Osteocyte (in vitro differentiated cells): ENCODE measurements at regions not wholly inside any gene's neighbourhood (a gene's known extent, or its start where the extent isn't known, plus 50 kb on each side); places are given as distances from the start of the nearest gene placed in this dataset.

Experiments
- DNase-seq: peaks from one replicate; pipeline ENCODE4 v3.0.0; 2021; ENCODE audit warnings: mixed read lengths; ENCODE audit not compliant: unreplicated experiment; ENCODE audit errors: extremely low spot score
- H3K27ac Mint-ChIP-seq: one replicate; pipeline ENCODE4 v1.8.0; 2021; ENCODE audit warnings: mild to moderate bottlenecking, mixed read lengths; ENCODE audit not compliant: unreplicated experiment
- H3K27me3 Mint-ChIP-seq: one replicate; pipeline ENCODE4 v1.8.0; 2021; ENCODE audit warnings: mixed read lengths; ENCODE audit not compliant: unreplicated experiment
- H3K36me3 Mint-ChIP-seq: one replicate; pipeline ENCODE4 v1.8.0; 2021; ENCODE audit warnings: mixed read lengths; ENCODE audit not compliant: unreplicated experiment
- H3K4me1 Mint-ChIP-seq: one replicate; pipeline ENCODE4 v1.8.0; 2021; ENCODE audit warnings: mixed read lengths; ENCODE audit not compliant: unreplicated experiment
- H3K4me3 Mint-ChIP-seq: one replicate; pipeline ENCODE4 v1.8.0; 2021; ENCODE audit warnings: mild to moderate bottlenecking, moderate library complexity, mixed read lengths; ENCODE audit not compliant: unreplicated experiment
- H3K9me3 Mint-ChIP-seq: one replicate; pipeline ENCODE4 v1.8.0; 2021; ENCODE audit warnings: mixed read lengths; ENCODE audit not compliant: unreplicated experiment
- TF ChIP-seq, protein P1 (sequence below): fragments of 200-600 bp; sonication (generic); IDR thresholded peaks from 2 replicates; pipeline ENCODE4 v1.5.0; 2021; ENCODE audit warnings: antibody characterized with exemption, mild to moderate bottlenecking, moderate library complexity

- Mint-ChIP-seq H3K9me3 (peaks cover 9% of the 10 kb centered on the region), H3K4me3 (no peak overlapping the region), H3K27me3 (peaks cover 4% of the 10 kb centered on the region), H3K36me3 (peaks cover 2% of the 10 kb centered on the region), H3K27ac (no peak overlapping the region), H3K4me1 (no peaks in the 10 kb centered on the region)
- DNase-seq, result no peak
- TF ChIP-seq, protein P1, sequence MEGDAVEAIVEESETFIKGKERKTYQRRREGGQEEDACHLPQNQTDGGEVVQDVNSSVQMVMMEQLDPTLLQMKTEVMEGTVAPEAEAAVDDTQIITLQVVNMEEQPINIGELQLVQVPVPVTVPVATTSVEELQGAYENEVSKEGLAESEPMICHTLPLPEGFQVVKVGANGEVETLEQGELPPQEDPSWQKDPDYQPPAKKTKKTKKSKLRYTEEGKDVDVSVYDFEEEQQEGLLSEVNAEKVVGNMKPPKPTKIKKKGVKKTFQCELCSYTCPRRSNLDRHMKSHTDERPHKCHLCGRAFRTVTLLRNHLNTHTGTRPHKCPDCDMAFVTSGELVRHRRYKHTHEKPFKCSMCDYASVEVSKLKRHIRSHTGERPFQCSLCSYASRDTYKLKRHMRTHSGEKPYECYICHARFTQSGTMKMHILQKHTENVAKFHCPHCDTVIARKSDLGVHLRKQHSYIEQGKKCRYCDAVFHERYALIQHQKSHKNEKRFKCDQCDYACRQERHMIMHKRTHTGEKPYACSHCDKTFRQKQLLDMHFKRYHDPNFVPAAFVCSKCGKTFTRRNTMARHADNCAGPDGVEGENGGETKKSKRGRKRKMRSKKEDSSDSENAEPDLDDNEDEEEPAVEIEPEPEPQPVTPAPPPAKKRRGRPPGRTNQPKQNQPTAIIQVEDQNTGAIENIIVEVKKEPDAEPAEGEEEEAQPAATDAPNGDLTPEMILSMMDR, result no peak
Observed at GRCh38 chr11:105344938-105345337, 205.4 kb upstream of the CARD18 start.

DNA sequence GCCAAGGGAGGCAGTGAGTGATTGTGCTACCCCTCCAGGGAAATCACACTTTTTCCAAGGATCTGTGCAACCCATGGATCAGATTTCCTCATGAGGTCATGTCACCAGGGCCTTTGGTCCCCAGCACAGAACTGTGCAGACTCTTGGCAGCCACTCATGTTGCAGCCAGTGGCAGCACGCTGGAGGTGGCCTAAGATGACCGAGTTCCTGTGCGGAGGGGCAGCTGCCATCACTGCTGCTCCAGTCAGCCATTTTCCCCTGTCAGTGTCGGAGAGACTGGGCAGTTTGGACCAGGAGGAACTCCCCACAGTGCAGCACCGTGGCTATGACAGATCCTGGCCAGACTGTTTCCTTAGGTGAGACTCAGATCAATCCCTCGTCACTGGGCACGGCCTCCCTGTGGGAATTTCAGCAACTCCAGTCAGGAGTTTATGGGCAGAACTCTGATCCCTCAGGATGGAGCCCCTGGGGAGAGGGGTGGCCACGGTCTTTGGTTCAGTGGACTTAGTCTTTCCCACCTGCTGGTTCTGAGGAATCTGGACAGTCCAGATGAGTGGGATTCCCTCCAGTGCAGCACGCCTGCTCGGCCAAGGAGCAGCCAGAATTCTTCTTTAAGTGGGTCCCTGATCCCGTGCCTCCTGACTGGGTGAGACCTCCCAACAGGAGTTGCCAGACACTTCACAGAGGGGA, 194.6 kb upstream of the CARD18 start:
- DNase-seq, result no peak
- TF ChIP-seq, protein P1, result no peak
- Mint-ChIP-seq H3K4me1 (no peaks in the 10 kb centered on the region), H3K27ac (no peak overlapping the region), H3K9me3 (peaks cover 26% of the 10 kb centered on the region), H3K36me3 (no peaks in the 10 kb centered on the region), H3K4me3 (no peak overlapping the region), H3K27me3 (no peaks in the 10 kb centered on the region)

DNA sequence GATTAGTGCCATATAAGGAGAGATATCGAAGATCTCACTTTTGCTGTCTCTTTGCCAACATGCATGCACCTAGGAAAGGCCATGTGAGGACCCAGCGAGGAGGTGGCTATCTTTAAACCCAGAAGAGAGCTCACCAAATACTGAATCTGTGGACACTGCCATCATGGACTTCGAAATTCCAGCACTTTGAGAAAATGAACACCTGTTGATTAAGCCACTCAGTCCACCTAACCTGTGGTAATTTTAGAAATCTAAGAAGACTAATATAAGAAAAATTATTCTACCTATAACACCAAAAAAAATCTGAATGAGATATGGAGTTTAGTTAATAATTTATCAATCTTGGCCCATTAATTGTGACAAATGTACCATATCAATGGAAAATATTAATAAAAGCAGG, 193.6 kb upstream of the CARD18 start:
- peaks cover 24% of the 10 kb centered on the region for H3K9me3 Mint-ChIP-seq
- DNase-seq, result no peak
- no peaks in the 10 kb centered on the region for H3K27me3 Mint-ChIP-seq
- H3K4me3 Mint-ChIP-seq, result no peak overlapping the region
- TF ChIP-seq, protein P1, result no peak
- H3K36me3 Mint-ChIP-seq, result no peaks in the 10 kb centered on the region
- no peak overlapping the region for H3K27ac Mint-ChIP-seq
- H3K4me1 Mint-ChIP-seq, result no peaks in the 10 kb centered on the region

DNA sequence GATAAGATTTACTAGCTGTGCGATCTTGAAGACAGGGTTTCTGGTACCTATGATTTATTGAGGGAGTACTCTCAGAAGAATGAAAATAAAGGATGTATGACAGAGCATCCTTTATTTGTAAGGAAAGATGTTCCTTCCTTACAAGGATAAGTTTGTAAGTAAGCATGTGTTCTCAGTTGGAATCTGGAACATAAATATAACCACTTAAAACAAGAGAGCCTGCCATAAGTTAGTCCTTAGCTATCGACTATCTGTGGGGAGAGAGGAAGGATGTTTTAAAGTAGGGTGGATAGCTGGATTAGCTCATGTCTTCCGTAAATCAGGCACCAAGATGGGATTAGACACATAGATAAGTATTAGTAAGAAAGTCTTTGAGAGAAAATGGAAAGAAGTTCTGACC, 192.6 kb upstream of the CARD18 start:
- TF ChIP-seq, protein P1, result no peak
- Mint-ChIP-seq H3K27me3 (no peaks in the 10 kb centered on the region), H3K27ac (no peak overlapping the region), H3K36me3 (no peaks in the 10 kb centered on the region), H3K4me1 (no peaks in the 10 kb centered on the region), H3K9me3 (peaks cover 14% of the 10 kb centered on the region), H3K4me3 (no peak overlapping the region)
- no peak for DNase-seq

DNA sequence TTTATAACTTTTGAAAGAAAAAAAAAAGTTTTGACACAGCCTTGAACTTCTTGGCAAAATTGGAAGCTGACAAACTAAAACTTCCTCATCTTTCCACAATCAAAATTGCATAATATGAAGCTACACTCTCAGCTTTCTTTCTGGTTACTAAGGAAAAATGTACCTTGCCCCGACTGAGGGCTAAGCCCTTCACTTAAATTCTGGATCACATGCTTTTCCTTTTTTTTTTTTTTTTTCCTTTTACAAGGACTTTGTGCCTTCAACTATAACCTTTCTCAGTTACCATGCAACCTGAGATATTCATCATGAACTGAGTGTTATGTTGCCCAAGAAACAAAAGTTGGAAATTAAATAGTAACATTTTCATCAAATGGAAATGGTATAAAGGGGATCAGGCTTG, 188.5 kb upstream of the CARD18 start:
- H3K4me1 Mint-ChIP-seq, result no peaks in the 10 kb centered on the region
- H3K27me3 Mint-ChIP-seq, result no peaks in the 10 kb centered on the region
- H3K36me3 Mint-ChIP-seq, result no peaks in the 10 kb centered on the region
- TF ChIP-seq, protein P1, result no peak
- H3K4me3 Mint-ChIP-seq, result no peak overlapping the region
- H3K27ac Mint-ChIP-seq, result no peak overlapping the region
- no peak for DNase-seq
- H3K9me3 Mint-ChIP-seq, result no peaks in the 10 kb centered on the region
